ENCODE measurements at regions not wholly inside any gene's neighbourhood (a gene's known extent, or its start where the extent isn't known, plus 50 kb on each side); places are given as distances from the start of the nearest gene placed in this dataset.

DNA sequence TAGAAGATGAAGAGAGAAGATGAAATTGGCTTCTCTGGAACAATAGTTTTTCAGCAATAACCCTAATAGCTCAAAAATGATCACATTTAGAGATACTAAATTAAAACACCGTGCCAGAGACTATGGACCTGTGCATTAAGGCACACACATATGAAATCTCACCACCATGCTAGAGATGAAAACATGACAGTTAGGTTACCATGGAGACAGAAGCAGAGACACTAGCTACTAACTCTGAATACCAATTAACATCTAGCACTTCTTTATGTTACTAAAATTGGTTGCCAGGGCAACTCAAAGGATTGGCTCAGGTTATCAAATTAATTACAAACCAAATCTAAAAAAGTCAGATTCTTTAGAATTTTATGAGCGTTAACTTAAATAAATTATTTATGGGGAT is 337.7 kb downstream of the PLK2 start:
- Histone ChIP-seq H3K4me3 (ENCODE audit: low read depth in 2 of 2, low read length in 1 of 2) (no peak overlapping the region), H3K4me2 (no peak overlapping the region), H3F3A (replicated peaks; ENCODE audit: insufficient read depth) (no peaks in the 10 kb centered on the region), H3K27ac (ENCODE audit: low read depth in 2 of 2, low read length in 1 of 2) (no peak overlapping the region), H3K9me2 (no peaks in the 10 kb centered on the region), H3K9ac (no peak overlapping the region), H2AFZ (ENCODE audit: low read depth) (no peak overlapping the region), H3K4me1 (ENCODE audit: control insufficient read depth in 1 of 2, insufficient read depth in 2 of 2, low read depth in 1 of 2, low read length in 1 of 2) (no peaks in the 10 kb centered on the region; a peak in 2 of 4 replicates), H3K36me3 (replicated peaks in 1 of 2; ENCODE audit: control insufficient read depth in 1 of 2, insufficient read depth in 2 of 2, low read length in 1 of 2) (no peaks in the 10 kb centered on the region), H3K9me3 (no peaks in the 10 kb centered on the region), H3K79me2 (ENCODE audit: insufficient read depth) (no peaks in the 10 kb centered on the region), H4K20me1 (ENCODE audit: insufficient read depth) (no peaks in the 10 kb centered on the region), H3K27me3 (ENCODE audit: insufficient read depth) (no peaks in the 10 kb centered on the region)
- WGBS (ENCODE audit: low lambda C conversion rate) = 71% methylated on average over 2 of the region's 2 CpGs
- ChIA-PET POLR2A (no interaction called here), CTCF (interaction anchor here (0.7 to 1.2 kb wide), 7 partner anchors 9 to 343 kb away, joined by 3 to 4 read pairs (median 3); partner anchors contain the start of gene PLK2)
- DNase-seq = peak; percentile 24
- TF ChIP-seq GABPA (IDR thresholded peaks at IDR 0.05; ENCODE audit: low read depth) (no peak), CHD2 (IDR thresholded peaks at IDR 0.05; ENCODE audit: low read length, partially characterized antibody) (no peak), ELF1 (IDR thresholded peaks at IDR 0.05) (no peak), EZH2phosphoT487 (IDR thresholded peaks at IDR 0.05; ENCODE audit: borderline replicate concordance, low read depth) (no peak), NFIC (IDR thresholded peaks at IDR 0.05; ENCODE audit: borderline replicate concordance) (no peak), FOXJ3 (CRISPR knock-in tag; IDR thresholded peaks at IDR 0.05) (no peak), MXI1 (IDR thresholded peaks at IDR 0.05; ENCODE audit: low read depth, low read length) (no peak), SMC3 (IDR thresholded peaks at IDR 0.05; ENCODE audit: low read depth, low read length) (no peak), FOSL2 (IDR thresholded peaks at IDR 0.05; ENCODE audit: borderline replicate concordance, low read depth) (no peak), GATA2 (CRISPR knock-in tag; IDR thresholded peaks at IDR 0.05) (no peak), RFX5 (IDR thresholded peaks at IDR 0.05; ENCODE audit: low read length) (no peak), RCOR1 (IDR thresholded peaks at IDR 0.05; ENCODE audit: low read length) (no peak)
- TF ChIP-seq, protein P1, sequence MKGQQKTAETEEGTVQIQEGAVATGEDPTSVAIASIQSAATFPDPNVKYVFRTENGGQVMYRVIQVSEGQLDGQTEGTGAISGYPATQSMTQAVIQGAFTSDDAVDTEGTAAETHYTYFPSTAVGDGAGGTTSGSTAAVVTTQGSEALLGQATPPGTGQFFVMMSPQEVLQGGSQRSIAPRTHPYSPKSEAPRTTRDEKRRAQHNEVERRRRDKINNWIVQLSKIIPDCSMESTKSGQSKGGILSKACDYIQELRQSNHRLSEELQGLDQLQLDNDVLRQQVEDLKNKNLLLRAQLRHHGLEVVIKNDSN (IDR thresholded peaks at IDR 0.05; ENCODE audit: borderline replicate concordance, low read depth) = no peak
- TF ChIP-seq, protein P2, sequence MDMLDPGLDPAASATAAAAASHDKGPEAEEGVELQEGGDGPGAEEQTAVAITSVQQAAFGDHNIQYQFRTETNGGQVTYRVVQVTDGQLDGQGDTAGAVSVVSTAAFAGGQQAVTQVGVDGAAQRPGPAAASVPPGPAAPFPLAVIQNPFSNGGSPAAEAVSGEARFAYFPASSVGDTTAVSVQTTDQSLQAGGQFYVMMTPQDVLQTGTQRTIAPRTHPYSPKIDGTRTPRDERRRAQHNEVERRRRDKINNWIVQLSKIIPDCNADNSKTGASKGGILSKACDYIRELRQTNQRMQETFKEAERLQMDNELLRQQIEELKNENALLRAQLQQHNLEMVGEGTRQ (IDR thresholded peaks at IDR 0.05; ENCODE audit: borderline replicate concordance, low read depth, low read length) = no peak
- TF ChIP-seq, protein P3, sequence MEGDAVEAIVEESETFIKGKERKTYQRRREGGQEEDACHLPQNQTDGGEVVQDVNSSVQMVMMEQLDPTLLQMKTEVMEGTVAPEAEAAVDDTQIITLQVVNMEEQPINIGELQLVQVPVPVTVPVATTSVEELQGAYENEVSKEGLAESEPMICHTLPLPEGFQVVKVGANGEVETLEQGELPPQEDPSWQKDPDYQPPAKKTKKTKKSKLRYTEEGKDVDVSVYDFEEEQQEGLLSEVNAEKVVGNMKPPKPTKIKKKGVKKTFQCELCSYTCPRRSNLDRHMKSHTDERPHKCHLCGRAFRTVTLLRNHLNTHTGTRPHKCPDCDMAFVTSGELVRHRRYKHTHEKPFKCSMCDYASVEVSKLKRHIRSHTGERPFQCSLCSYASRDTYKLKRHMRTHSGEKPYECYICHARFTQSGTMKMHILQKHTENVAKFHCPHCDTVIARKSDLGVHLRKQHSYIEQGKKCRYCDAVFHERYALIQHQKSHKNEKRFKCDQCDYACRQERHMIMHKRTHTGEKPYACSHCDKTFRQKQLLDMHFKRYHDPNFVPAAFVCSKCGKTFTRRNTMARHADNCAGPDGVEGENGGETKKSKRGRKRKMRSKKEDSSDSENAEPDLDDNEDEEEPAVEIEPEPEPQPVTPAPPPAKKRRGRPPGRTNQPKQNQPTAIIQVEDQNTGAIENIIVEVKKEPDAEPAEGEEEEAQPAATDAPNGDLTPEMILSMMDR (IDR thresholded peaks at IDR 0.05) = no peak
- TF ChIP-seq, protein P4, sequence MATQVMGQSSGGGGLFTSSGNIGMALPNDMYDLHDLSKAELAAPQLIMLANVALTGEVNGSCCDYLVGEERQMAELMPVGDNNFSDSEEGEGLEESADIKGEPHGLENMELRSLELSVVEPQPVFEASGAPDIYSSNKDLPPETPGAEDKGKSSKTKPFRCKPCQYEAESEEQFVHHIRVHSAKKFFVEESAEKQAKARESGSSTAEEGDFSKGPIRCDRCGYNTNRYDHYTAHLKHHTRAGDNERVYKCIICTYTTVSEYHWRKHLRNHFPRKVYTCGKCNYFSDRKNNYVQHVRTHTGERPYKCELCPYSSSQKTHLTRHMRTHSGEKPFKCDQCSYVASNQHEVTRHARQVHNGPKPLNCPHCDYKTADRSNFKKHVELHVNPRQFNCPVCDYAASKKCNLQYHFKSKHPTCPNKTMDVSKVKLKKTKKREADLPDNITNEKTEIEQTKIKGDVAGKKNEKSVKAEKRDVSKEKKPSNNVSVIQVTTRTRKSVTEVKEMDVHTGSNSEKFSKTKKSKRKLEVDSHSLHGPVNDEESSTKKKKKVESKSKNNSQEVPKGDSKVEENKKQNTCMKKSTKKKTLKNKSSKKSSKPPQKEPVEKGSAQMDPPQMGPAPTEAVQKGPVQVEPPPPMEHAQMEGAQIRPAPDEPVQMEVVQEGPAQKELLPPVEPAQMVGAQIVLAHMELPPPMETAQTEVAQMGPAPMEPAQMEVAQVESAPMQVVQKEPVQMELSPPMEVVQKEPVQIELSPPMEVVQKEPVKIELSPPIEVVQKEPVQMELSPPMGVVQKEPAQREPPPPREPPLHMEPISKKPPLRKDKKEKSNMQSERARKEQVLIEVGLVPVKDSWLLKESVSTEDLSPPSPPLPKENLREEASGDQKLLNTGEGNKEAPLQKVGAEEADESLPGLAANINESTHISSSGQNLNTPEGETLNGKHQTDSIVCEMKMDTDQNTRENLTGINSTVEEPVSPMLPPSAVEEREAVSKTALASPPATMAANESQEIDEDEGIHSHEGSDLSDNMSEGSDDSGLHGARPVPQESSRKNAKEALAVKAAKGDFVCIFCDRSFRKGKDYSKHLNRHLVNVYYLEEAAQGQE (IDR thresholded peaks at IDR 0.05; ENCODE audit: low read depth, low read length) = no peak
